Keratinocyte (primary cell): ENCODE measurements at regions not wholly inside any gene's neighbourhood (a gene's known extent, or its start where the extent isn't known, plus 50 kb on each side); places are given as distances from the start of the nearest gene placed in this dataset.

Experiments used
- DNase-seq: peaks from one replicate; pipeline ENCODE4 v3.0.0-alpha.2; 2011; ENCODE audit warnings: low read depth, missing footprints, low spot score
- FAIRE-seq: peaks from 2 replicates; lab custom pipeline; 2011; peaks lifted over from hg19 to GRCh38; lab: Jason Lieb, UNC
- H2AFZ ChIP-seq: 2 replicates; pipeline ENCODE4 v1.6.0; 2012; ENCODE audit warnings: low read length, control low read depth, inconsistent platforms; ENCODE audit not compliant: control insufficient read depth
- H3K27ac ChIP-seq: 2 replicates; pipeline ENCODE4 v1.5.1; 2011; ENCODE audit warnings: low read length; ENCODE audit not compliant: control insufficient read depth, insufficient read depth
- H3K27me3 ChIP-seq: 3 replicates; pipeline ENCODE4 v1.6.0; 2011; ENCODE audit warnings: low read length; ENCODE audit not compliant: control insufficient read depth, insufficient read depth; ENCODE audit errors: extremely low read depth
- H3K36me3 ChIP-seq, 2 experiments: 2 replicates in 1 of 2; 3 replicates in 1 of 2; pipeline ENCODE4 v1.5.1; 2011; ENCODE audit warnings: low read length in 2 of 2, mild to moderate bottlenecking in 1 of 2; ENCODE audit not compliant: control insufficient read depth in 2 of 2, insufficient read depth in 2 of 2; ENCODE audit errors: extremely low read depth in 1 of 2
- H3K4me1 ChIP-seq: 3 replicates; pipeline ENCODE4 v1.5.1; 2011; ENCODE audit warnings: low read length; ENCODE audit not compliant: control insufficient read depth, insufficient read depth; ENCODE audit errors: extremely low read depth
- H3K4me2 ChIP-seq: 3 replicates; pipeline ENCODE4 v1.6.0; 2011; ENCODE audit warnings: low read depth, low read length; ENCODE audit not compliant: control insufficient read depth, insufficient read depth; ENCODE audit errors: extremely low read depth
- H3K4me3 ChIP-seq, 3 experiments: fragments of 200-600 bp in 1 of 3; sonication (generic) in 1 of 3; 2 replicates in 2 of 3; 3 replicates in 1 of 3; pipeline ENCODE4 v1.5.1; 2011 to 2016; ENCODE audit warnings: low read length in 3 of 3, mild to moderate bottlenecking in 3 of 3, control low read depth in 2 of 3, inconsistent platforms in 1 of 3, low read depth in 1 of 3, mixed read lengths in 1 of 3, mixed run types in 1 of 3, moderate library complexity in 1 of 3; ENCODE audit not compliant: control insufficient read depth in 2 of 3, insufficient read depth in 2 of 3; ENCODE audit errors: extremely low read depth in 1 of 3
- H3K79me2 ChIP-seq: 2 replicates; pipeline ENCODE4 v1.6.0; 2012; ENCODE audit warnings: low read length; ENCODE audit not compliant: control insufficient read depth, insufficient read depth
- H3K9ac ChIP-seq: 3 replicates; pipeline ENCODE4 v1.6.0; 2011; ENCODE audit warnings: low read length; ENCODE audit not compliant: control insufficient read depth, insufficient read depth; ENCODE audit errors: extremely low read depth
- H3K9me1 ChIP-seq: 3 replicates; pipeline ENCODE4 v1.6.0; 2011; ENCODE audit warnings: low read length; ENCODE audit not compliant: control insufficient read depth, insufficient read depth; ENCODE audit errors: extremely low read depth
- H3K9me3 ChIP-seq: 2 replicates; pipeline ENCODE4 v1.5.1; 2012; ENCODE audit warnings: low read depth, low read length; ENCODE audit not compliant: control insufficient read depth
- H4K20me1 ChIP-seq: 3 replicates; pipeline ENCODE4 v1.6.0; 2011; ENCODE audit warnings: low read length; ENCODE audit not compliant: control insufficient read depth, insufficient read depth; ENCODE audit errors: extremely low read depth
- CTCF ChIP-seq, 3 experiments: IDR thresholded peaks in 1 of 3; conservative IDR thresholded peaks in 1 of 3; optimal IDR thresholded peaks in 1 of 3; 2 replicates in 2 of 3; 3 replicates in 1 of 3; pipeline versions ENCODE3 to v1.5.1; 2011; ENCODE audit warnings: low read length in 3 of 3, mild to moderate bottlenecking in 3 of 3, moderate library complexity in 2 of 3, control low read depth in 1 of 3, inconsistent platforms in 1 of 3; ENCODE audit not compliant: insufficient read depth in 2 of 3; ENCODE audit errors: extremely low read depth in 1 of 3
- EZH2 ChIP-seq: IDR thresholded peaks from one replicate; pipeline ENCODE4 v1.6.1; 2012; ENCODE audit warnings: inconsistent platforms, mild to moderate bottlenecking, low read length, moderate library complexity
- dilution Hi-C: fragments of 300-500 bp; cut with MboI; formaldehyde crosslinking; loops from one replicate; pipeline ENCODE4 v1.7.0; 2020; ENCODE audit warnings: low sequenced_read_pairs; ENCODE audit not compliant: extremely low pct_ligation_motif_present

- Histone ChIP-seq H3K36me3 (no peaks in the 10 kb centered on the region), H3K4me3 (no peak overlapping the region), H2AFZ (no peak overlapping the region), H3K4me1 (no peaks in the 10 kb centered on the region), H3K9ac (no peak overlapping the region), H3K79me2 (no peaks in the 10 kb centered on the region), H3K4me2 (no peak overlapping the region), H3K9me1 (no peaks in the 10 kb centered on the region), H3K27ac (no peak overlapping the region), H4K20me1 (no peaks in the 10 kb centered on the region), H3K9me3 (no peaks in the 10 kb centered on the region), H3K27me3 (no peaks in the 10 kb centered on the region)
- dilution Hi-C loops: no loop called here
- DNase-seq (no peak), FAIRE-seq (no peak)
- no peak for TF ChIP-seq CTCF (optimal IDR thresholded peaks at IDR 0.05 in 1 of 3, IDR thresholded peaks at IDR 0.05 in 1 of 3, conservative IDR thresholded peaks at IDR 0.05 in 1 of 3; ENCODE audit: extremely low read depth in 1 of 3, insufficient read depth in 2 of 3, low read length in 3 of 3)
- TF ChIP-seq EZH2: no peak
These were observed 406.2 kb upstream of the BRINP1 start for GRCh38 chr9:119775410-119775809.

GRCh38 chr9:119773823-119774222 lies 404.6 kb upstream of the BRINP1 start:
- Histone ChIP-seq H3K4me3 (no peak overlapping the region), H3K9me3 (no peaks in the 10 kb centered on the region), H2AFZ (no peak overlapping the region), H3K9ac (no peak overlapping the region), H3K4me1 (no peaks in the 10 kb centered on the region), H3K9me1 (no peaks in the 10 kb centered on the region), H3K27me3 (no peaks in the 10 kb centered on the region), H3K27ac (no peak overlapping the region), H3K79me2 (no peaks in the 10 kb centered on the region), H4K20me1 (no peaks in the 10 kb centered on the region), H3K36me3 (no peaks in the 10 kb centered on the region), H3K4me2 (no peak overlapping the region)
- DNase-seq (no peak), FAIRE-seq (no peak)
- dilution Hi-C loops: no loop called here
- TF ChIP-seq CTCF (optimal IDR thresholded peaks at IDR 0.05 in 1 of 3, IDR thresholded peaks at IDR 0.05 in 1 of 3, conservative IDR thresholded peaks at IDR 0.05 in 1 of 3; ENCODE audit: extremely low read depth in 1 of 3, insufficient read depth in 2 of 3, low read length in 3 of 3) (no peak), EZH2 (no peak)
